GM21515 (cell line): ENCODE measurements at regions not wholly inside any gene's neighbourhood (a gene's known extent, or its start where the extent isn't known, plus 50 kb on each side); places are given as distances from the start of the nearest gene placed in this dataset.
A peak's percentile ranks its signal among the peaks of the same experiment; 100 is the strongest.
"Not testable (repeated sequence)": the region's sequence is repeated elsewhere in the genome, so short reads cannot be mapped to it uniquely, and the experiment has no call there.

Source experiments
- ATAC-seq: cut with Tn5 transposase; IDR thresholded peaks from one replicate; pipeline ENCODE4 v1.9.1; 2021; ENCODE audit not compliant: unreplicated experiment

- ATAC-seq: no peak
These were observed 105.4 kb downstream of the RFX6 start for GRCh38 chr6:116982401-116982800.

- no peak for ATAC-seq
These were observed 106.3 kb downstream of the RFX6 start for GRCh38 chr6:116983375-116983774.

GRCh38 chr6:116986819-116987218 lies 109.8 kb downstream of the RFX6 start:
- ATAC-seq: no peak

GRCh38 chr6:116990679-116991078 lies 113.6 kb downstream of the RFX6 start:
- ATAC-seq: no peak

- no peak for ATAC-seq
These were observed 115.5 kb downstream of the RFX6 start for GRCh38 chr6:116992546-116992945.

GRCh38 chr6:116994447-116994846 lies 117.4 kb downstream of the RFX6 start:
- ATAC-seq: no peak

- no peak for ATAC-seq
These were observed 119.8 kb downstream of the RFX6 start for GRCh38 chr6:116996842-116997241.

- ATAC-seq: no peak
These were observed 120.5 kb downstream of the RFX6 start for GRCh38 chr6:116997496-116997895.

GRCh38 chr6:117007659-117008058 lies 130.6 kb downstream of the RFX6 start:
- no peak for ATAC-seq

GRCh38 chr6:117008618-117009017 lies 131.6 kb downstream of the RFX6 start:
- ATAC-seq: peak; percentile 70

- not testable (repeated sequence) for ATAC-seq
These were observed 137.8 kb downstream of the RFX6 start for GRCh38 chr6:117014641-117015473.

- not testable (repeated sequence) for ATAC-seq
These were observed 138.4 kb downstream of the RFX6 start for GRCh38 chr6:117015474-117015804.

GRCh38 chr6:117018771-117019170 lies 141.7 kb downstream of the RFX6 start:
- ATAC-seq: no peak

- ATAC-seq: no peak
These were observed 145.7 kb downstream of the RFX6 start for GRCh38 chr6:117022774-117023173.

GRCh38 chr6:117025310-117025709 lies 148.3 kb downstream of the RFX6 start:
- ATAC-seq: no peak

- no peak for ATAC-seq
These were observed 151.2 kb downstream of the RFX6 start for GRCh38 chr6:117028256-117028655.

GRCh38 chr6:117034547-117034946 lies 157.5 kb downstream of the RFX6 start:
- ATAC-seq: no peak

- no peak for ATAC-seq
These were observed 157.9 kb downstream of the RFX6 start for GRCh38 chr6:117034971-117035370.

GRCh38 chr6:117050301-117050700 lies 173.3 kb downstream of the RFX6 start:
- no peak for ATAC-seq

GRCh38 chr6:117072134-117072533 lies 193.2 kb upstream of the VGLL2 start:
- no peak for ATAC-seq

- no peak for ATAC-seq
These were observed 192.6 kb upstream of the VGLL2 start for GRCh38 chr6:117072781-117073180.

GRCh38 chr6:117074672-117075071 lies 190.7 kb upstream of the VGLL2 start:
- no peak for ATAC-seq

GRCh38 chr6:117075218-117075617 lies 190.1 kb upstream of the VGLL2 start:
- ATAC-seq: no peak
